ENCODE measurements at regions not wholly inside any gene's neighbourhood (a gene's known extent, or its start where the extent isn't known, plus 50 kb on each side); places are given as distances from the start of the nearest gene placed in this dataset.

- TF ChIP-seq MYC (CRISPR knock-in tag; IDR thresholded peaks at IDR 0.05; ENCODE audit: borderline replicate concordance), result no peak
- TF ChIP-seq POLR2AphosphoS5 (IDR thresholded peaks at IDR 0.05; ENCODE audit: low read depth, low read length), result no peak
- TF ChIP-seq, protein P1, sequence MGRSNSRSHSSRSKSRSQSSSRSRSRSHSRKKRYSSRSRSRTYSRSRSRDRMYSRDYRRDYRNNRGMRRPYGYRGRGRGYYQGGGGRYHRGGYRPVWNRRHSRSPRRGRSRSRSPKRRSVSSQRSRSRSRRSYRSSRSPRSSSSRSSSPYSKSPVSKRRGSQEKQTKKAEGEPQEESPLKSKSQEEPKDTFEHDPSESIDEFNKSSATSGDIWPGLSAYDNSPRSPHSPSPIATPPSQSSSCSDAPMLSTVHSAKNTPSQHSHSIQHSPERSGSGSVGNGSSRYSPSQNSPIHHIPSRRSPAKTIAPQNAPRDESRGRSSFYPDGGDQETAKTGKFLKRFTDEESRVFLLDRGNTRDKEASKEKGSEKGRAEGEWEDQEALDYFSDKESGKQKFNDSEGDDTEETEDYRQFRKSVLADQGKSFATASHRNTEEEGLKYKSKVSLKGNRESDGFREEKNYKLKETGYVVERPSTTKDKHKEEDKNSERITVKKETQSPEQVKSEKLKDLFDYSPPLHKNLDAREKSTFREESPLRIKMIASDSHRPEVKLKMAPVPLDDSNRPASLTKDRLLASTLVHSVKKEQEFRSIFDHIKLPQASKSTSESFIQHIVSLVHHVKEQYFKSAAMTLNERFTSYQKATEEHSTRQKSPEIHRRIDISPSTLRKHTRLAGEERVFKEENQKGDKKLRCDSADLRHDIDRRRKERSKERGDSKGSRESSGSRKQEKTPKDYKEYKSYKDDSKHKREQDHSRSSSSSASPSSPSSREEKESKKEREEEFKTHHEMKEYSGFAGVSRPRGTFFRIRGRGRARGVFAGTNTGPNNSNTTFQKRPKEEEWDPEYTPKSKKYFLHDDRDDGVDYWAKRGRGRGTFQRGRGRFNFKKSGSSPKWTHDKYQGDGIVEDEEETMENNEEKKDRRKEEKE (IDR thresholded peaks at IDR 0.05), result no peak
- TF ChIP-seq ZNF607 (CRISPR knock-in tag; IDR thresholded peaks at IDR 0.05; ENCODE audit: borderline replicate concordance), result no peak
- no peak for TF ChIP-seq CBX5 (CRISPR knock-in tag; IDR thresholded peaks at IDR 0.05; ENCODE audit: borderline replicate concordance)
- no peak for TF ChIP-seq BRCA1 (CRISPR knock-in tag; IDR thresholded peaks at IDR 0.05)
Observed at GRCh38 chr9:80417211-80417773, 845.5 kb downstream of the TLE4 start.
